Erythroblast (primary cell): ENCODE measurements at regions not wholly inside any gene's neighbourhood (a gene's known extent, or its start where the extent isn't known, plus 50 kb on each side); places are given as distances from the start of the nearest gene placed in this dataset.

Experiments
- GATA1 ChIP-seq: IDR thresholded peaks from 2 replicates; pipeline ENCODE4 v1.6.1; 2011; ENCODE audit warnings: low read depth, mild to moderate bottlenecking, control low read depth, low read length, moderate library complexity
- POLR2A ChIP-seq: IDR thresholded peaks from 2 replicates; pipeline ENCODE4 v1.6.1; 2011; ENCODE audit warnings: mild to moderate bottlenecking, low read length

DNA sequence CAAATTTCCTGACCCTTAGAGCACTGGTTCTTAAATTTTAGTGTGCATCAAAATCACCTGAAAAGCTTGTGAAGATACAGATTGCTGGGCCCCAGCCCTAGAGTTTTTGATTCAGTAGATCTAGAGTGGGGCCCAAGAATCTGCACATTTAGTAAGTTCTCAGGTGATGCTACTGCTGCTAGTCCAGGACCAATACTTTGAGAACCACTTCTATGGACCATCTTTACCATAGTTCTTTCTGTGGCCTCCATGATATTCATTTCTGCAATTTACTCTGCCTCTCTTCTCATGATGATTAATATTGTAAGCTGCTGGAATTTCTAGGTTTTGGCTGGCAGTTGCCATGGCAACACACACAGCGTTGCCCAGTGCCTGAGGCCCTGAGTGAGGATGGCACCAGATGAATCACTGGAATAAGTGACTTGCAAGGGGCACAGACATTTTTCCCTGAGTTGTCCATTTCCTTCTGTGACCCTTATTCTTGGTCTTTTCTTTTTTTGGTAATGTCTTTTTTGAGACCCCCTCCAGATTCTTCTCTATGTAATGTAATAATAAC is 83.6 kb downstream of the PPP1R2C start:
- TF ChIP-seq POLR2A (no peak), GATA1 (no peak)
